ENCODE measurements at regions not wholly inside any gene's neighbourhood (a gene's known extent, or its start where the extent isn't known, plus 50 kb on each side); places are given as distances from the start of the nearest gene placed in this dataset.

DNA sequence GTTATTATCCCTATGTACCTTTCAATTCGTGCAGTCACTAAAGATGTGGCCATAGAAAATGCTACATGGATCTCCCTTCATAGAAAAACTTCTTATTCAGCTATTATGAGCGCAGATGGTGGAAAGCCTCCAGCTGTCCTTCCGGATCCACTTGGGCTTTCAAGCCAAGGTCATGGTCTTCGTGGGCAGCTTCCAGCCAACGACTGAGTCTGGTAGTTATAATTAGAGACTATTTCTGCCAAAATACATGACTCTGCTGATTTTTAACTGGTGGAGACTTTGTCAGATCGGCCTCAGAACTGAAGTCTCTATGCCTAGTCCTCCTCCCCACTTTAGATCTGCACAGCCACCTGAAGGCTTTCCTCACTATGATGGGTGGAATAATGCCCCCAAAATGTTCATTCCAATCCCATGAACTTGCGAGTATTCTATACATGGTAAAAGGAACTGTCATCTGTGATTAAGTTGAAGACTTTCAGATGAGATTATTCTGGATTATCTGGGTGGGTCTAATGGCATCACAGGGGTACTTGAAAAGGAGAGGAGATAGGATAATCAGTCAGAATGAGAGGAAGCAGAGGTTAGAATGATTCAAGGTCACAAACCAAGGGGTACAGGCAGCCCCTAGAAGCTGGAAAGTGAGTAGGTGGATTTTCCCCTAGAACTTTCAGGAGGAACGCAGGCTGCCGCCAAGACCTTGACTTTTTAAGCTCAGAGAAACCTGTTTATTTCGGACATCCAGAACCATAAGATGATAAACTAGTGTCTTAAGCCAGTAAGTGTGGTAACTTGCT lies 171.1 kb upstream of the CXCL13 start:
- Mint-ChIP-seq H3K27ac (no peak overlapping the region), H3K36me3 (no peaks in the 10 kb centered on the region), H3K27me3 (ENCODE audit: low read depth) (peaks cover 23% of the 10 kb centered on the region), H3K9me3 (no peaks in the 10 kb centered on the region), H3K4me1 (peaks cover 4% of the 10 kb centered on the region), H3K4me3 (no peak overlapping the region)
- no peak for TF ChIP-seq CTCF (IDR thresholded peaks at IDR 0.05; ENCODE audit: unreplicated experiment)
- DNase-seq (ENCODE audit: low spot score in 2 of 2, unreplicated experiment in 2 of 2) = no peak

DNA sequence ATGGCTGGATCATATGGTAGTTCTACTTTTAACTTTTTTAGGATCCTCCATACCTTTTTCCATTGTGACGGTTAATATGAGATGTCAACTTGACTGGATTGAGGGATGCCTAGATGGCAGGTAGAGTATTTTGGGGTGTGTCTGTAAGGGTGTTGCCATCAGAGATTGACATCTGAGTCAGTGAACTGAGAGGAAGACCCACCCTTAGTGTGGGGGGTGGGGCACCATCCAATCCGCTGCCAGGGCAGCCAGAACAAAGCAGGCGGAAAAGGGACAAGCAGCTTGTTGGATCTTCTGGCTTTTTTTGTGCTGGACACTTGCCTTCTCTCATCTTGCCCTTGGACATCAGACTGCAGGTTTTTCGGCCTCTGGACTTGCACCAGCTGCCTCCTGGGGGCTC lies 168.5 kb upstream of the CXCL13 start:
- Mint-ChIP-seq H3K27me3 (ENCODE audit: low read depth) (peaks cover 18% of the 10 kb centered on the region), H3K36me3 (no peaks in the 10 kb centered on the region), H3K27ac (no peak overlapping the region), H3K4me1 (peaks cover 4% of the 10 kb centered on the region), H3K4me3 (no peak overlapping the region), H3K9me3 (no peaks in the 10 kb centered on the region)
- no peak for TF ChIP-seq CTCF (IDR thresholded peaks at IDR 0.05; ENCODE audit: unreplicated experiment)
- no peak for DNase-seq (ENCODE audit: low spot score in 2 of 2, unreplicated experiment in 2 of 2)

- Mint-ChIP-seq H3K4me3 (no peak overlapping the region), H3K36me3 (no peaks in the 10 kb centered on the region), H3K4me1 (no peaks in the 10 kb centered on the region), H3K9me3 (no peaks in the 10 kb centered on the region), H3K27ac (no peak overlapping the region), H3K27me3 (ENCODE audit: low read depth) (peaks cover 31% of the 10 kb centered on the region)
- TF ChIP-seq CTCF (IDR thresholded peaks at IDR 0.05; ENCODE audit: unreplicated experiment) = no peak
- no peak for DNase-seq (ENCODE audit: low spot score in 2 of 2, unreplicated experiment in 2 of 2)
Observed at GRCh38 chr4:77438549-77438948, 167.1 kb upstream of the CXCL13 start.

DNA sequence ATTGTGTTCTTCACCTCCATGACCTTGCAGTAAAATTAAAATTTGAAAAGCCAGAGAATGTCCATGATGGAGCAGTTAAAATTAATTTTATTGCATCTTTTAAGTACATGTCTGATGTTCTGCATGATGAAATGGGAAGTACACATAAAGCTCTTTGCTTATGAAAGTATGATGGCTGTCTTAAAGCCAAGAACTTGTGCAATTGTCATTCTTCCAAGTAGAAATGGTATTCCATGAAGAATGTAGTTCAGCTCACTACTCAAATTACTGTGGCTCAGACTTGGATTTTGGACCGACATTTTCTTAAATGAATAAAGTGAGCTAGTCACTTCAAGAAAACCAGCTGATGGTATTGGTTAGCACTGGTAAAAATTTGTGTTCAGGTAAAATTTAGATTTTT lies 161.7 kb upstream of the CXCL13 start:
- Mint-ChIP-seq H3K4me3 (no peak overlapping the region), H3K27ac (no peak overlapping the region), H3K36me3 (no peaks in the 10 kb centered on the region), H3K4me1 (no peaks in the 10 kb centered on the region), H3K9me3 (no peaks in the 10 kb centered on the region), H3K27me3 (ENCODE audit: low read depth) (peaks cover 66% of the 10 kb centered on the region)
- DNase-seq (ENCODE audit: low spot score in 2 of 2, unreplicated experiment in 2 of 2) = no peak
- no peak for TF ChIP-seq CTCF (IDR thresholded peaks at IDR 0.05; ENCODE audit: unreplicated experiment)

DNA sequence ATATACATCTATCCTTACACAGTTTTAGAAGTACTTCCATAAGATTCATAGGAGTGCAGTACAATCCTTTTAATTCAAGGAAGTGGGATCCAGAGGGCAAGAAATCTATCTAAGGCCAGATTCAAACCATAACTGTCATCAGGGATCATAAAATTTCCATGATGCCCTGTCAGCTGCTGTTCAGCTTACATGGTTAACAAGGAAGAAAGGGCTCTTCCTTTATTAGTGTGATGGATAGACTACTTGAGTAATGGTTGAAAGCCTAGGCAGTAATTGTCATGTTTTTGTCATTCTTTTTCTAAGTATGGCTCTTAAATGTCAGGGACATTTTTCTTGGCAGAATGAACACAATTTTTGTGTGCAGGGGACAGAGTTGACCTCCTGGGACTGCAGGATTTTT lies 159.8 kb upstream of the CXCL13 start:
- DNase-seq (ENCODE audit: low spot score in 2 of 2, unreplicated experiment in 2 of 2) = no peak
- Mint-ChIP-seq H3K36me3 (no peaks in the 10 kb centered on the region), H3K4me3 (no peak overlapping the region), H3K4me1 (no peaks in the 10 kb centered on the region), H3K27ac (no peak overlapping the region), H3K27me3 (ENCODE audit: low read depth) (peaks cover 74% of the 10 kb centered on the region), H3K9me3 (no peaks in the 10 kb centered on the region)
- TF ChIP-seq CTCF (IDR thresholded peaks at IDR 0.05; ENCODE audit: unreplicated experiment) = no peak

Data from mesothelial cell of epicardium (in vitro differentiated cells).